ENCODE measurements at regions not wholly inside any gene's neighbourhood (a gene's known extent, or its start where the extent isn't known, plus 50 kb on each side); places are given as distances from the start of the nearest gene placed in this dataset.
A peak's percentile ranks its signal among the peaks of the same experiment; 100 is the strongest.

GRCh38 chr6:166754218-166755030 is 127.4 kb upstream of the RPS6KA2 start:
- DNase-seq (ENCODE audit: low read depth): no peak
- TF ChIP-seq CTCF (IDR thresholded peaks at IDR 0.05; ENCODE audit: control insufficient read depth, extremely low read depth, insufficient read depth): no peak
- no peak overlapping the region for H3K4me3 ChIP-seq (ENCODE audit: low read depth, low read length)

DNA sequence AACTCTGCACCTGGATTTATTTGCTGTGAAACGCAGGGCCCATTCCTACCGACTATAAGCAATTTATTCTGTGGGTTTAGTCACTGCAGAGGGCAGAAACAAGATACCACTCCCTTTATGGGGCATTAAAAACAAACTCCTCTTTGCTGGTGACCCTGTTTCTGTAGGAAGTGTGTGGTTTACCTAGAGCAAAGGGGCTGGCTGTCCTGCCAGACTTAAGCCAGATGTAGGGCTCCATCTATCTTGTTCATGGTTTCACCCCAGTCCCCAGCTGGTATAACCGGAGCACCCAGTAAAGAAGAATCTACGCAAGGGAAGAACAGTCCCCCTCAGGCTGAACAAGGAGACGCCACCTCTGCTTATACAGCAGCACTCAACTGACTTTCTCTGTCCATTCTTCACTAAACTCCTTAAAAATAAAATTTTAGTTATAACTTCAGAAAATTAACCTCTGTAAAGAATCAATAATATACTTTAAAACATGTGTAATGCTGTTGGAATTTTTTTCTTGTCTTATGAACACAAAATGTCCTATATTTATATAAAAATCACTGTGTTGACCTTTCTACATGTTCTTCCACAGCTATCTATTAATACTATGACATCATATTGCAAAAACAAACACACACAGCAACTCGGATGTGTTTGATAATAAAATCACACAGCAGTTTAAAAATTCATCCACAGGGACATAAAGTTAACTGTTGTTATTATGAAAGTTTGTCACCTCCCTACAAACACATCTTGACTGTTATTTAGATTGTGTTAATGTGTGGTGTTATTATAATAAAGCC is 126.1 kb upstream of the RPS6KA2 start:
- no peak for TF ChIP-seq CTCF (IDR thresholded peaks at IDR 0.05; ENCODE audit: control insufficient read depth, extremely low read depth, insufficient read depth)
- H3K4me3 ChIP-seq (ENCODE audit: low read depth, low read length): no peak overlapping the region
- DNase-seq (ENCODE audit: low read depth): peak; percentile 10

DNA sequence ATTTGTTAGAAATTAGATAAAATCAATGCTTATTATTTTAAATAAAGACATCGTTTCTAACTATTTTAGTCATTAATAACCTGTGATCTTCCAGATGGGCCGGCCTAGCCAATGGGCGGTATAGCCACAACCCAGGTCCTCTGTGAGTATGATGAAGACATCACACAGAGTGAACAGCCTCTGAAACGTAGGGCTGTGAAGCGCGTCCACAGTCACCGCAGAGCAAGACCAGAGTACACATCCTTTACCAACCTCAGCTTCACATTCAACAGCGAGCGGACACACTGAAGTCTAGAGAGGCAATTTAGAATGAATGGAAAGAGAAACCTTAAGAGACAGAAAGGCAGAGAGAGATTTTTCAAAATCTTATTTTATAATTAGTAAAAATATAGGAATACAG is 125.0 kb upstream of the RPS6KA2 start:
- no peak for TF ChIP-seq CTCF (IDR thresholded peaks at IDR 0.05; ENCODE audit: control insufficient read depth, extremely low read depth, insufficient read depth)
- no peak overlapping the region for H3K4me3 ChIP-seq (ENCODE audit: low read depth, low read length)
- no peak for DNase-seq (ENCODE audit: low read depth)

- TF ChIP-seq CTCF (IDR thresholded peaks at IDR 0.05; ENCODE audit: control insufficient read depth, extremely low read depth, insufficient read depth): no peak
- no peak for DNase-seq (ENCODE audit: low read depth)
- H3K4me3 ChIP-seq (ENCODE audit: low read depth, low read length): no peak overlapping the region
Measured at GRCh38 chr6:166751051-166751595, 124.1 kb upstream of the RPS6KA2 start.

DNA sequence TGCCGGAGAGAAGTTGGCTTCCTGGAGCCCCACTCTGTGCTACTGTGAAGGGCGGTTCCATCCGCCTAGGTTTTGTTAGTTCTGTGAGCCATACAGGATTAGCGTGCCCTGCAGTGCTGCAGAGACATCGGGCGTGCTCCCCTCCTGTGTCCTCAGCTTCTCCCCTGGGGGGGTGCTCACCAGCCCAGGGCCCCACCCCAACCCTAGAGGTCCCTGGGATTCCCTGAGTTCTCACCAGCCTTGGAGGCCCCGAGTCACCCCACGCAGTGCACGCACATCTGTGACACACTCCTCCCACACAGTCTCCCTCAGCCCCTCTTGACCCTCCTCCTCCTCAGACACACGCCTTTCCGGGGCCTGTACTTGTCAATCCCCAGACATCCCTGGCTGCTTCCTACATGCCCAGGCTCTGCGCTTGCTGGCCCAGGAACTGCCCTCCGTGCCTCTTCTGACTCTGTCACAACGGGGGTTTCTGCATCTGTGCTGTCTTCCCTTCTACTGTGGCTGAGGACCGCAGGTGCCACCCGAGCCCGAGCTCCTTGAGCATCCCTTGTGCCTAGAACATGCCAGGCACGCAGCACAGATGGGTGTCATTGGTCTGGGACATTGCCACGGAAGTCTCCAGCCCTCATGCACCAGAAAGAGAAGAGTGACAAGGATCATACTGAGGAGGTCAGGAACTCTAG is 123.2 kb upstream of the RPS6KA2 start:
- no peak overlapping the region for H3K4me3 ChIP-seq (ENCODE audit: low read depth, low read length)

More for the DNA sequence above, 123.2 kb upstream of the RPS6KA2 start:
- DNase-seq (ENCODE audit: low read depth): no peak
- TF ChIP-seq CTCF (IDR thresholded peaks at IDR 0.05; ENCODE audit: control insufficient read depth, extremely low read depth, insufficient read depth): no peak
